Ectodermal cell (in vitro differentiated cells): ENCODE measurements at regions not wholly inside any gene's neighbourhood (a gene's known extent, or its start where the extent isn't known, plus 50 kb on each side); places are given as distances from the start of the nearest gene placed in this dataset.

Experiments used
- H3K27ac ChIP-seq: 2 replicates; pipeline ENCODE4 v1.7.0; 2013; ENCODE audit warnings: mild to moderate bottlenecking, low read depth, low read length; ENCODE audit not compliant: insufficient read depth, poor library complexity, severe bottlenecking
- H3K27me3 ChIP-seq: 2 replicates; pipeline ENCODE4 v1.7.0; 2013; ENCODE audit warnings: mild to moderate bottlenecking, low read length; ENCODE audit not compliant: insufficient read depth, control insufficient read depth, poor library complexity, severe bottlenecking
- H3K36me3 ChIP-seq: one replicate; pipeline ENCODE4 v1.7.0; 2013; ENCODE audit warnings: low read length; ENCODE audit not compliant: control insufficient read depth, insufficient read depth
- H3K4me1 ChIP-seq: one replicate; pipeline ENCODE4 v1.7.0; 2013; ENCODE audit warnings: low read length; ENCODE audit not compliant: control insufficient read depth, insufficient read depth
- H3K4me3 ChIP-seq: 2 replicates; pipeline ENCODE4 v1.7.0; 2013; ENCODE audit warnings: low read depth, low read length, control low read depth; ENCODE audit not compliant: insufficient read depth
- H3K9me3 ChIP-seq: 2 replicates; pipeline ENCODE4 v1.7.0; 2013; ENCODE audit warnings: mild to moderate bottlenecking, low read length, moderate library complexity; ENCODE audit not compliant: control insufficient read depth
- WGBS, 2 experiments: methylation state at CpG; one replicate each; pipeline ENCODE4 v1.1.7; 2013; ENCODE audit warnings: missing lambda C conversion rate in 2 of 2; 5-methylcytosine and 5-hydroxymethylcytosine counted together

- Histone ChIP-seq H3K36me3 (no peaks in the 10 kb centered on the region), H3K4me3 (no peak overlapping the region), H3K9me3 (no peaks in the 10 kb centered on the region), H3K27me3 (no peaks in the 10 kb centered on the region), H3K4me1 (no peaks in the 10 kb centered on the region), H3K27ac (no peak overlapping the region)
These were observed 174.2 kb upstream of the RBMS1 start for GRCh38 chr2:160667811-160668210.

DNA sequence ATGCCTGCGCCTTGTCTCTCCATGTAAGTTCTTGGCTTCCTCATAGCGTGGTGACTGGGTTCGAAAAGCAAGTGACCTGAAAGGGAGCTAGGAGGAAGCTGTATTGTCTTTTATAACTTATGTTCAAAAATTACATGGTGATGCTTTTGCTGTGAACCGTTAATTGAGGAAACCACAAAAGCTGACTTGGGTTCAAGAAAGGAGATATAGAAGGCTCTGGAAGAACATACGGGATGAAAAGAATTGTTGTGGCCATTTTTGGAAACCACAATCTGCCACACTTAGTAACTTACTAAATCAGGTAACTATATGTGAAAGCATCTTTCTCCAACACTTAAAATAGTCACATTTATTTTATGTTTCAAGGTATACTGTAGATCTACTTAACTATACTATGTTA lies 177.0 kb upstream of the RBMS1 start:
- WGBS, 2 experiments = 91 to 94% methylated on average over 5 of the region's 5 CpGs
- no peaks in the 10 kb centered on the region for H3K4me1 ChIP-seq
- H3K4me3 ChIP-seq = no peak overlapping the region
- H3K36me3 ChIP-seq = no peaks in the 10 kb centered on the region
- no peak overlapping the region for H3K27ac ChIP-seq
- H3K27me3 ChIP-seq = no peaks in the 10 kb centered on the region
- H3K9me3 ChIP-seq = no peaks in the 10 kb centered on the region

DNA sequence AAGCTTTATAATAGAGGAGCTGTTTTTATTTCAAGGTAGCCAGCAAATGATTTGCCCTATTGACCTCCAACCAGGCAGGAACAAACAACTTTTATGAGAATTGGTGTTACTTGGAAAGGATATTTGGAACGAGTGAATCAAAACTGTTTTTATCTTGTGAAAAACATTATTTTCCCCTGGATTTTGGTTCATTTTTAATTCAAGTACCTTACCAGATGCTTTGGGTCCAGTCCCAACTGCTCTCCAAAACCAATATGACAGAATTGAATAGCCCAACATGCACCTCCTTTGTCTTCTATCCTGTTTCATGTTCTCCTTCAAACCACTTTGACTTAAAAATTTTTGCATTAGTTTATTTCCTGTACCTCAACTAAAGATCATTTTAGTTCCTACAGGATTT lies 178.6 kb upstream of the RBMS1 start:
- no peak overlapping the region for H3K27ac ChIP-seq
- WGBS, 2 experiments = 93 to 100% methylated on average over 1 of the region's 1 CpG
- H3K36me3 ChIP-seq = no peaks in the 10 kb centered on the region
- H3K9me3 ChIP-seq = no peaks in the 10 kb centered on the region
- H3K27me3 ChIP-seq = no peaks in the 10 kb centered on the region
- H3K4me3 ChIP-seq = no peak overlapping the region
- H3K4me1 ChIP-seq = no peaks in the 10 kb centered on the region

DNA sequence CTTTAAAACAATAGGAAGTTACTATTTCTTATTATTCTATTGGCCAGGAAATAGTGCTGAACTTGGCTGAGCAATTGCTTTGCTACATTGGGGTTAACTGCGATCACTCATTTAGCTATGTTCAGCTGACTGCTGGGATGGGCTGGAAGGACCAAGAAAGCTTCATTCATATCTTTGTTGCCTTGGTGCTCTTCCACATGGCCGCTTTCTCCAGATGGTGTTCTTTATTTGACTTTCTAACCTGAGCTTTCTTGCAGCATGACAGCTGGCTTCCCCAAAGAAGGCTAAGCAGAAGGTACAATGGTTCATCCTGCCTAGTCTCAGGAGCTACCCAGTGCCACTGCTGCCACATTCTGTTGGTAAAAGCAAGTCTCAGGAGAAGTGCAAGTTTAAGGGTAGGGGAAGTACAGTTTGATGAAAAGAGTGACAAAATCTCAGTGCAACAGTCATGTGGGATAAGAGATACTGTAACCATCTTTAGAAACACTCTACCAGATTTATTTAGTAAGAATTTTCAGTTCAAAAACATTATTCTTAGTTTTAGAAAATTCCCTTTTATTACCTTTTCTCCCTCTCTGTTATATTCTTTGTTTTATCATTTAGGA lies 180.6 kb upstream of the RBMS1 start:
- H3K4me3 ChIP-seq = no peak overlapping the region
- no peak overlapping the region for H3K27ac ChIP-seq
- 93 to 97% methylated on average over 2 of the region's 2 CpGs for WGBS, 2 experiments

GRCh38 chr2:160679686-160680085 lies 186.1 kb upstream of the RBMS1 start:
- H3K36me3 ChIP-seq = no peaks in the 10 kb centered on the region
- H3K4me3 ChIP-seq = no peak overlapping the region
- H3K27ac ChIP-seq = no peak overlapping the region
- H3K27me3 ChIP-seq = no peaks in the 10 kb centered on the region
- WGBS, 2 experiments = 93 to 97% methylated on average over 7 of the region's 7 CpGs
- H3K9me3 ChIP-seq = no peaks in the 10 kb centered on the region
- H3K4me1 ChIP-seq = no peaks in the 10 kb centered on the region

More for the DNA sequence above, 180.6 kb upstream of the RBMS1 start:
- Histone ChIP-seq H3K9me3 (no peaks in the 10 kb centered on the region), H3K27me3 (no peaks in the 10 kb centered on the region), H3K36me3 (no peaks in the 10 kb centered on the region), H3K4me1 (no peaks in the 10 kb centered on the region)

- Histone ChIP-seq H3K9me3 (no peaks in the 10 kb centered on the region), H3K4me3 (no peak overlapping the region), H3K27ac (no peak overlapping the region), H3K4me1 (no peaks in the 10 kb centered on the region), H3K27me3 (no peaks in the 10 kb centered on the region), H3K36me3 (no peaks in the 10 kb centered on the region)
These were observed 186.7 kb upstream of the RBMS1 start for GRCh38 chr2:160680294-160680693.

- Histone ChIP-seq H3K4me3 (no peak overlapping the region), H3K27ac (no peak overlapping the region), H3K4me1 (no peaks in the 10 kb centered on the region), H3K9me3 (no peaks in the 10 kb centered on the region), H3K27me3 (no peaks in the 10 kb centered on the region), H3K36me3 (no peaks in the 10 kb centered on the region)
- WGBS, 2 experiments = 88 to 99% methylated on average over 2 of the region's 2 CpGs
These were observed 187.4 kb upstream of the RBMS1 start for GRCh38 chr2:160680974-160681373.

DNA sequence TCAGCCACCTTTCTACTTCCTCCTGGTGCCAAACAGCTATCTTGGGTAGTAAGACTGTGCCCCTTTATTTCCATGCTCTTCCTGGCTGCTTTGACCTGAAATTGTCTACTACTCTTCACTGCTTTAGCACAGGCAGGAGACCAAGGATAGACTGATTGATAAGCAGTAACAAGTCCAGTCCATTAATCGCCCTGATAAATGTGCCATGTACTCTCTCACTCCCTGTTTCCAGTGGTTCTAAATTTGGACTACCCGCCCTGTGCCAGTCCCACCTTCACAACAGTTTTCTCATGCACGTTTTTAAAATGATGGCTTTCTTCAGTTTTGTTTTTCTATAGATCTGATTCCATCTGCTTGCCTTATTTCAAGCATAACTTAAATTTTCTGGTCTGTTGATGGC lies 189.6 kb upstream of the RBMS1 start:
- Histone ChIP-seq H3K4me1 (no peaks in the 10 kb centered on the region), H3K27ac (no peak overlapping the region), H3K4me3 (no peak overlapping the region), H3K27me3 (no peaks in the 10 kb centered on the region), H3K9me3 (no peaks in the 10 kb centered on the region), H3K36me3 (no peaks in the 10 kb centered on the region)
- WGBS, 2 experiments = 89% methylated on average over 3 of the region's 3 CpGs

DNA sequence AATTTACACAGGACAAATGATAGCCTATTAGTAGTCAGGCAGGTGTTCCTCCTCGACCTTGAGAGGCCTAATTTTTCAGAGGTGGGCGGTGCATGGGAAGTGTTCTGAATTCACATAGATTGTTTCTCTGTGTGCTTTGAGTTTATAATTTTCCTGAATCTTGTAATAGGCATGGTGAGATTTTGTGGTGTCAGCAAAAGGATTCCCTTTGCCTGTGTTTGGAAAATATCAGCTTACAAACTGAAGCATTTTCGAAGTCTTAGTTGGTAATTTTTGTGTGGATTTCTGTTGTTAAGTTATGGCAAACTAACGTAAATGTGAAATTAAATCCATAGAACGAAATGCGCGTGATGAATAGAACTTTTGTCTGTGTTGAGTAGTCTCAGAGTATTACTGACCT lies 194.0 kb upstream of the RBMS1 start:
- no peaks in the 10 kb centered on the region for H3K27me3 ChIP-seq
- 94 to 96% methylated on average over 7 of the region's 7 CpGs for WGBS, 2 experiments
- H3K4me3 ChIP-seq = no peak overlapping the region
- no peak overlapping the region for H3K27ac ChIP-seq
- no peaks in the 10 kb centered on the region for H3K4me1 ChIP-seq
- H3K36me3 ChIP-seq = no peaks in the 10 kb centered on the region
- H3K9me3 ChIP-seq = no peaks in the 10 kb centered on the region

- 100% methylated on average over 1 of the region's 1 CpG for WGBS, 2 experiments
- Histone ChIP-seq H3K4me3 (no peak overlapping the region), H3K27me3 (no peaks in the 10 kb centered on the region), H3K27ac (no peak overlapping the region), H3K36me3 (no peaks in the 10 kb centered on the region), H3K9me3 (no peaks in the 10 kb centered on the region), H3K4me1 (no peaks in the 10 kb centered on the region)
These were observed 195.8 kb upstream of the RBMS1 start for GRCh38 chr2:160689441-160689840.

DNA sequence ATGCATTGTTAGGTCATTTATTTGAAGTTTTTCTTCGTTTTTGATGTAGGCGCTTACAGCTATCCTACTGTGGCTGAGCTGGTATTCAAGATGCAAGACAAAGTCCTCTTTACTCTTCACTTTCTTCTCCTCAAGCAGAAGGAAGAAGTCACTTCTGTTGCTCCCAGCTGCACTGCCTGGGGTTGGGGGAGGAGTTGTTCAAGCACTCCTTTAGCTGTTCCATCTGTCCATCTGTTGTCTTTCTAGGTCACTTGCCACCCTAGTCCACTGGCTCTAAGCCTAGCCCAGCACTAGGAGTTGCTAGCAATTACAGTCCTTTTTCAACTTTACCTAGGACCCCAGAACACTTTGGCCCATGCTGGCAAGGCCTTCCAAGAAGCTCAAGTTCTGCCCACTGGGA lies 200.6 kb upstream of the RBMS1 start:
- Histone ChIP-seq H3K27ac (no peak overlapping the region), H3K4me1 (no peaks in the 10 kb centered on the region), H3K36me3 (no peaks in the 10 kb centered on the region), H3K27me3 (no peaks in the 10 kb centered on the region), H3K4me3 (no peak overlapping the region), H3K9me3 (no peaks in the 10 kb centered on the region)
- 86% methylated on average over 2 of the region's 2 CpGs; no CpG with 5 or more reads in 1 of the 2 experiments for WGBS, 2 experiments
